ENCODE measurements at regions not wholly inside any gene's neighbourhood (a gene's known extent, or its start where the extent isn't known, plus 50 kb on each side); places are given as distances from the start of the nearest gene placed in this dataset.

GRCh38 chrX:124931958-124932357 lies 387.7 kb upstream of the TEX13C start:
- intact Hi-C loops (cut with DNase I) = no loop called here
- DNase-seq (ENCODE audit: low spot score) (no peak), ATAC-seq (no peak)

- ATAC-seq (no peak), DNase-seq (ENCODE audit: low spot score) (no peak)
- intact Hi-C loops (cut with DNase I) = loop anchor here (5.0 kb wide), 1 partner anchor 1116 kb away; no protein-coding TSS in a partner anchor
These were observed 381.0 kb upstream of the TEX13C start for GRCh38 chrX:124938715-124939114.

GRCh38 chrX:124940531-124940930 lies 379.1 kb upstream of the TEX13C start:
- intact Hi-C loops (cut with DNase I) = no loop called here
- no peak for DNase-seq (ENCODE audit: low spot score)
- no peak for ATAC-seq

- ATAC-seq = no peak
- intact Hi-C loops (cut with DNase I) = no loop called here
These were observed 365.3 kb upstream of the TEX13C start for GRCh38 chrX:124954402-124954801.

GRCh38 chrX:124960454-124960853 lies 359.2 kb upstream of the TEX13C start:
- intact Hi-C loops (cut with DNase I) = no loop called here
- no peak for ATAC-seq
- DNase-seq (ENCODE audit: low spot score) = no peak

More at GRCh38 chrX:124954402-124954801, 365.3 kb upstream of the TEX13C start:
- DNase-seq (ENCODE audit: low spot score) = no peak

GRCh38 chrX:124963717-124964116 lies 356.0 kb upstream of the TEX13C start, which contains the start of gene TENM1:
TSS of gene TENM1 (minus strand) at chrX:124963817.
- ATAC-seq (no peak), DNase-seq (ENCODE audit: low spot score) (no peak)
- intact Hi-C loops (cut with DNase I) = no loop called here

- DNase-seq (ENCODE audit: low spot score) (no peak), ATAC-seq (no peak)
- intact Hi-C loops (cut with DNase I) = no loop called here
These were observed 344.2 kb upstream of the TEX13C start for GRCh38 chrX:124975456-124975855.

GRCh38 chrX:124981420-124981819 lies 338.3 kb upstream of the TEX13C start:
- DNase-seq (ENCODE audit: low spot score) = no peak
- intact Hi-C loops (cut with DNase I) = no loop called here
- no peak for ATAC-seq

GRCh38 chrX:124984140-124984813 lies 335.4 kb upstream of the TEX13C start:
- ATAC-seq (no peak), DNase-seq (ENCODE audit: low spot score) (no peak)
- intact Hi-C loops (cut with DNase I) = no loop called here

- ATAC-seq = no peak
- intact Hi-C loops (cut with DNase I) = no loop called here
- DNase-seq (ENCODE audit: low spot score) = no peak
These were observed 333.4 kb upstream of the TEX13C start for GRCh38 chrX:124986284-124986683.

GRCh38 chrX:124993735-124994134 lies 325.9 kb upstream of the TEX13C start:
- DNase-seq (ENCODE audit: low spot score) (no peak), ATAC-seq (no peak)
- intact Hi-C loops (cut with DNase I) = no loop called here

GRCh38 chrX:124994404-124994803 lies 325.3 kb upstream of the TEX13C start:
- DNase-seq (ENCODE audit: low spot score) = no peak
- intact Hi-C loops (cut with DNase I) = no loop called here
- no peak for ATAC-seq

- DNase-seq (ENCODE audit: low spot score) (no peak), ATAC-seq (no peak)
- intact Hi-C loops (cut with DNase I) = no loop called here
These were observed 315.8 kb upstream of the TEX13C start for GRCh38 chrX:125003746-125004446.

GRCh38 chrX:125004799-125005198 lies 314.9 kb upstream of the TEX13C start:
- DNase-seq (ENCODE audit: low spot score) = no peak
- intact Hi-C loops (cut with DNase I) = no loop called here
- ATAC-seq = no peak

GRCh38 chrX:125005863-125006262 lies 313.8 kb upstream of the TEX13C start:
- no peak for DNase-seq (ENCODE audit: low spot score)
- intact Hi-C loops (cut with DNase I) = no loop called here

GRCh38 chrX:125006704-125007103 lies 313.0 kb upstream of the TEX13C start:
- intact Hi-C loops (cut with DNase I) = no loop called here
- ATAC-seq = no peak
- DNase-seq (ENCODE audit: low spot score) = no peak

More at GRCh38 chrX:125005863-125006262, 313.8 kb upstream of the TEX13C start:
- ATAC-seq = no peak

- intact Hi-C loops (cut with DNase I) = no loop called here
- no peak for ATAC-seq
- DNase-seq (ENCODE audit: low spot score) = no peak
These were observed 307.1 kb upstream of the TEX13C start for GRCh38 chrX:125012585-125012984.

GRCh38 chrX:125029131-125029530 lies 290.5 kb upstream of the TEX13C start:
- DNase-seq (ENCODE audit: low spot score) (no peak), ATAC-seq (no peak)
- intact Hi-C loops (cut with DNase I) = no loop called here
